Adrenal gland (tissue), 5 donors: ENCODE measurements at regions not wholly inside any gene's neighbourhood (a gene's known extent, or its start where the extent isn't known, plus 50 kb on each side); places are given as distances from the start of the nearest gene placed in this dataset.

ENCODE experiments used
- POLR2A ChIP-seq, 2 donors: fragments of 450-650 bp; IDR thresholded peaks; one replicate each; pipeline ENCODE4 v1.6.1; 2017; ENCODE audit warnings: antibody characterized with exemption in 2 of 2, mild to moderate bottlenecking in 2 of 2, moderate library complexity in 1 of 2
- TF ChIP-seq, protein P1 (sequence below), 6 experiments: fragments of 450-650 bp in 4 of 6; fragments of 200-600 bp in 2 of 6; sonication (generic) in 1 of 6; IDR thresholded peaks; 1 replicate in 5 of 6; 2 replicates in 1 of 6; pipeline versions ENCODE4 v1.5.1 to v1.8.0; 2016 to 2021; ENCODE audit warnings: antibody characterized with exemption in 6 of 6, mild to moderate bottlenecking in 2 of 6, moderate library complexity in 1 of 6
- donor health status: DM: no; HTN: no; CAD: no.

DNA sequence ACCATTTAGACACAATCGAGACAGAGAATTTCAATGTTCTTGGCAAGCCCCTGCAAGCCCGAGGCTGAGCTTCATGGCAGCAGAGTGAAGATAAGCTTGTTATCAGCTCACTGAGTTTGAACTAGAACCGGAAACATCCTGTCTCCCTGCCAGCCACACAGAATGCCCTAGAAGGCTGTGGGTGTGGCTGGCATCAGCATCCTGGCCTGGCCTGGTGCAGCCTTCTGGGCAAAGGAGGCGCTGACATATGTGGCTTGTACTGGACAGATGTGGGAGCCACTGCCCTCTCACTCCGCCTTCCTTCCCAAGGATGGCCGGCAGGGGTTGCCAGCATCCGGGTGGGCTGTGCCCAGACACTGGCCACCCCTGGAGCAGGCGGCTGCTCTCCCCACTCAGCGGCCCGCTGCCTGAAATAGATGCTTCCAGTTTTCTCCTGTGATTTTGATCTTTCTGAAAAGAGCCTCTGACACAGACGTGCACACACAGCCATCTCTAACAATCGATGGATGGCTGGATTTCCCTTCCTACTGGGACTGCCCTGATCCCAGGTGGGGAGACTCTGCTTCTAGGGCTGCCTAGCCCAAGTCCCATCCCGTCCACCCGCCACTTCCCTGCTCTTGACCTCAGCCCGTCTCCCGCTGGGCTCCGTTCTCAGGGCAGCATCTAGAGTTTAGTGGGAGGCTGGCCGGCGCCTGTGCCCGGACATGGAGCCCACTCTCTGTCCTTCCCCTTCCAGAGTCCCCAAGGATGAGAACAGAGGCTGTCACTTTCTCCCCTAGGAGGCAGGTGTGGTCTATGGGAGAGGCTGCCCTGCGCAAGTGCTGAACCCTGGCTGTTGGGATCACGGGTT, 149.7 kb downstream of the CTTN start:
- TF ChIP-seq, protein P1, sequence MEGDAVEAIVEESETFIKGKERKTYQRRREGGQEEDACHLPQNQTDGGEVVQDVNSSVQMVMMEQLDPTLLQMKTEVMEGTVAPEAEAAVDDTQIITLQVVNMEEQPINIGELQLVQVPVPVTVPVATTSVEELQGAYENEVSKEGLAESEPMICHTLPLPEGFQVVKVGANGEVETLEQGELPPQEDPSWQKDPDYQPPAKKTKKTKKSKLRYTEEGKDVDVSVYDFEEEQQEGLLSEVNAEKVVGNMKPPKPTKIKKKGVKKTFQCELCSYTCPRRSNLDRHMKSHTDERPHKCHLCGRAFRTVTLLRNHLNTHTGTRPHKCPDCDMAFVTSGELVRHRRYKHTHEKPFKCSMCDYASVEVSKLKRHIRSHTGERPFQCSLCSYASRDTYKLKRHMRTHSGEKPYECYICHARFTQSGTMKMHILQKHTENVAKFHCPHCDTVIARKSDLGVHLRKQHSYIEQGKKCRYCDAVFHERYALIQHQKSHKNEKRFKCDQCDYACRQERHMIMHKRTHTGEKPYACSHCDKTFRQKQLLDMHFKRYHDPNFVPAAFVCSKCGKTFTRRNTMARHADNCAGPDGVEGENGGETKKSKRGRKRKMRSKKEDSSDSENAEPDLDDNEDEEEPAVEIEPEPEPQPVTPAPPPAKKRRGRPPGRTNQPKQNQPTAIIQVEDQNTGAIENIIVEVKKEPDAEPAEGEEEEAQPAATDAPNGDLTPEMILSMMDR (IDR thresholded peaks at IDR 0.05), result no peak
- TF ChIP-seq POLR2A (IDR thresholded peaks at IDR 0.05), result no peak
